Testis (tissue), 2 donors: ENCODE measurements at regions not wholly inside any gene's neighbourhood (a gene's known extent, or its start where the extent isn't known, plus 50 kb on each side); places are given as distances from the start of the nearest gene placed in this dataset.

Experiments used
- POLR2A ChIP-seq: fragments of 450-650 bp; IDR thresholded peaks from one replicate; pipeline ENCODE4 v1.6.1; 2017; ENCODE audit warnings: antibody characterized with exemption, mild to moderate bottlenecking, moderate library complexity
- TF ChIP-seq, protein P1 (sequence below), 3 experiments: fragments of 450-650 bp in 2 of 3; fragments of 200-600 bp in 1 of 3; sonication (generic) in 1 of 3; IDR thresholded peaks; one replicate each; pipeline ENCODE4 v1.5.1; 2016 to 2019; ENCODE audit warnings: antibody characterized with exemption in 3 of 3, mild to moderate bottlenecking in 2 of 3, moderate library complexity in 1 of 3

GRCh38 chr16:65600046-65600445 is 478.2 kb upstream of the CDH11 start:
- TF ChIP-seq, protein P1, sequence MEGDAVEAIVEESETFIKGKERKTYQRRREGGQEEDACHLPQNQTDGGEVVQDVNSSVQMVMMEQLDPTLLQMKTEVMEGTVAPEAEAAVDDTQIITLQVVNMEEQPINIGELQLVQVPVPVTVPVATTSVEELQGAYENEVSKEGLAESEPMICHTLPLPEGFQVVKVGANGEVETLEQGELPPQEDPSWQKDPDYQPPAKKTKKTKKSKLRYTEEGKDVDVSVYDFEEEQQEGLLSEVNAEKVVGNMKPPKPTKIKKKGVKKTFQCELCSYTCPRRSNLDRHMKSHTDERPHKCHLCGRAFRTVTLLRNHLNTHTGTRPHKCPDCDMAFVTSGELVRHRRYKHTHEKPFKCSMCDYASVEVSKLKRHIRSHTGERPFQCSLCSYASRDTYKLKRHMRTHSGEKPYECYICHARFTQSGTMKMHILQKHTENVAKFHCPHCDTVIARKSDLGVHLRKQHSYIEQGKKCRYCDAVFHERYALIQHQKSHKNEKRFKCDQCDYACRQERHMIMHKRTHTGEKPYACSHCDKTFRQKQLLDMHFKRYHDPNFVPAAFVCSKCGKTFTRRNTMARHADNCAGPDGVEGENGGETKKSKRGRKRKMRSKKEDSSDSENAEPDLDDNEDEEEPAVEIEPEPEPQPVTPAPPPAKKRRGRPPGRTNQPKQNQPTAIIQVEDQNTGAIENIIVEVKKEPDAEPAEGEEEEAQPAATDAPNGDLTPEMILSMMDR (IDR thresholded peaks at IDR 0.05), result no peak
- no peak for TF ChIP-seq POLR2A
